HG03196 (cell line): ENCODE measurements at regions not wholly inside any gene's neighbourhood (a gene's known extent, or its start where the extent isn't known, plus 50 kb on each side); places are given as distances from the start of the nearest gene placed in this dataset.

Source experiments
- ATAC-seq: cut with Tn5 transposase; IDR thresholded peaks from one replicate; pipeline ENCODE4 v1.9.1; 2021; ENCODE audit not compliant: unreplicated experiment

DNA sequence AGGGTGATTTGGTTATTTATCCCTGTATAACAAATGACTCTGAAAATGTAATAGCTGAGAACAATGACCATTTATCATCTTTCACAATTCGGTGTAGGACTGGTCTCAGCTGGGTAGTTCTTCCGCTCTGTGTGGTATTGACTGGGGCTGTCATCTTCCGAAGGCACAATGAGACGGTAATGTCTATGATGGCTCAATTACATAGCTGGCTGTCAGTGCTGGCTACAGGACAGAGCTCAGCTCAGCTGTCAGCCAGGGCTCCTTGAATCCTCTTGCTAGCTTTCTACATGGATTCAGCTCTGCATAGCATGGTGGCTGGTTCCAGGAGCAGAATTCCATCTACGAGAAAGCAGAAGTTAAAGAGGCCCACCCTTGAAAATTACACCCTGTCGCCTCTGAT lies 483.8 kb downstream of the TDRD15 start:
- no peak for ATAC-seq

DNA sequence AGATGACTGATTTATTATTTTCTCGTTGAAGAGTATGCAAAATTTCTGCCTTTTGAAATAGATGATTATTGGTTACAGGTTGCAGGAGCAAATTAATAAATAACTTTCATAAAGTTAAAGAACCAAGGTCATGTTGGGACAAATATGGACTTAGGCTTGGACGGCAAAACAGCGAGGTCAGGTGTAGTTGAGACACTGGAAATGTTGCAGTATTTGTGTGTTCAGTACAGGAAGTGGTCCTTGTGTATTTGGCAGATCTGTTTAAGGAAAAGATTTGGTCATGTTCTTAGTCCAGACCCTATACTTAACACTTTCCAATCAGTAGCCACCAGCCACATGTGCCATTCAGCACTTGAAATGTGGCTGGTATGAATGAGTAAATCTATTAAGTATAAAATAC lies 486.5 kb downstream of the TDRD15 start:
- no peak for ATAC-seq

DNA sequence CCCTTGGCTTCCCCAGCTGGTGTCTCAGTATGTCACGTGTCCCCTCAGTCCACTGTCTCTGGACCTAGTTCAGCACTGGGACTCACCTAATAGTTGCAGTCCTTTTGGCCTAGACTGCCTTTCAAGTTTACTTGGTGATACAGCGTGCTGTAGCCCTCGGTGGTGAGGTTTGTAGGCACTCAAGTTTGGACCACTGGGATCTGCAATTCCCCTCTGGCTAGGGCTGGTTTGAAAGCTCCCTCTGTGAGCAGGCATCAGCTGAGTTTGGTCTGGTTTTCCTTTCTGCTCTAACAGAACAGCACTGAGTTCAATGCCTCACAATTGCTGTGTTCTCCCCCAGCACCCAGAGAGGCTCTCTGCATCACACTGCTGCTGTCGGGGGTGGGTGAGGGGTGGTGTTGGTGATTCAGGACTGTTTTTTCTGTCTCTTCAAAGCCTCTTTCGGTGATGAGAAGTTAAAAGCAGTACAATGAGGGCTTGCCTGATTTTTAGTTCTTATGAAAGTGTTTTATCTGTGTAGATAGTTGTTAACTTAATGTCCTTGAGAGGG lies 494.2 kb downstream of the TDRD15 start:
- no peak for ATAC-seq

DNA sequence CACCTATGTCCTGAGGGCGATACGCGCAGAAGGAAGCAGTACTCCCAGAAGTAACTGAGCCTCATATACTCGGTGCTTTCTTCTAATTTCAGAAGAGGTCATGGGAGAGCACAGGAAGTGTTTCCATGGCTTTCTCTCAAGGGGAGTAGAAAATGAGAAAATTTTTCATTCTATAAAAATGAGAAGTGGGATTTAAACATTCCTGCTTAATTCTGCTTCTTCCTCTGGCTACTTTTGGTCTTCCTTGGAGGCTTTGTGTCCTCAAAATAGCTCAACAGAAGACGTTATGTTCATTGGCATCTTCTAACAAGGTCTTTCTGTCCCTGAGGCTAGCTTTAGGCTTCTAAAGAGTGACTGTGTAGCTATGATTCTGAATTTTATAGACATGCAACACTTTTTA lies 497.0 kb downstream of the TDRD15 start:
- ATAC-seq: no peak

DNA sequence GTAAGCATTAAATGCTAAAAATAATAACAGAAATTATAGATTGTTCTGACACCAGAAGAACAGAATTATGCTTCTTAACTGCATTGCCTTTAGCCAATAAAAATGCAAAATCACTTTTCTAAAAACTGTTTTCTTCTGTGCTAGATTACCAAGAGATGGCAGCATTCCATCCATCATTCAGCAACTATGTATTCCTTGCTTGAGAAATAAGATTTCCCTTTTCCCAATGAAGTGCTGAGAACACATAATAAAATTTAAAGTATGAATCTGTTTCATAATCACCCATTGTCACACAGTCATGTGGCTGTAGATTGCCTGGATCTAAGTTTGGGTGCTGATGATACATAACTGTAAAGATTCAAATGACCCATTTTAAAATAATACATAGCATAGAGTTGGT lies 504.2 kb downstream of the TDRD15 start:
- ATAC-seq: no peak

DNA sequence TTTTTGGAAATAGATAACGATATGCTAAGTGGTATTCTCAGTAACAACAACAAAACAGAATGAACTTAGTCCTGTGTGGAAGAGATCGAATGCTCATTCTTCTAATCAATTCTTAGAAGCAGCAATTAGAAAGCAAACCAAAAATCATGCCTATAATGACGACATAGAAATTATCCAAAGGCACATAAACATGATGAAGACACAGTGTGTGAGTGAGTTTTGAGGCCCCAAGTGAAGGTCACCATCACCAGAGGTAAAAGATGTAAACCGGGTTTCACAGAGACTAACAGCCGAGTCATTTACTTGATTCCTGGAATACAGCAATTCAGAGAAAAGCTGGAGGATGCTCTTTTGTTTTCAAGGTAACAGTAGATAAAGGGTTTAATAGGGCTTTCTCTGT lies 509.2 kb downstream of the TDRD15 start:
- no peak for ATAC-seq

DNA sequence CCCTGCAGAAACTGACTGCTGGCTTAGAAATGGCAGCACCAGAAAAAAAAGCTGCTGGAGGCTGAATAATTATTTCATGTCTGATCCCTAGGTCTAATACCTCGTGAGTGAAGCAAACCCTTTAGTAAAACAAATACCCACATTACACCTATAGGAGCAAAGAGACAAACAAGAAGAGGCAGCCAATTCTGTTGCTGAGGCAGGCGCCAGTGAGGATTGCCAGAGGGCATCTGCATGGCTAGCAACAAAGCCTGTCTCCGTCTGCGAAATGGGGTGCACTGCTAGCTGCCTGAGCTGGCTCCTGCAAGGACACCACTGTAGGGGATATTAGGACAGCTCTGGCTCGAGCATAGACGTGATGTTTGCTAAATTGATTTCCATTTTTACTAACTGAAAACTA lies 509.7 kb downstream of the TDRD15 start:
- ATAC-seq: no peak

DNA sequence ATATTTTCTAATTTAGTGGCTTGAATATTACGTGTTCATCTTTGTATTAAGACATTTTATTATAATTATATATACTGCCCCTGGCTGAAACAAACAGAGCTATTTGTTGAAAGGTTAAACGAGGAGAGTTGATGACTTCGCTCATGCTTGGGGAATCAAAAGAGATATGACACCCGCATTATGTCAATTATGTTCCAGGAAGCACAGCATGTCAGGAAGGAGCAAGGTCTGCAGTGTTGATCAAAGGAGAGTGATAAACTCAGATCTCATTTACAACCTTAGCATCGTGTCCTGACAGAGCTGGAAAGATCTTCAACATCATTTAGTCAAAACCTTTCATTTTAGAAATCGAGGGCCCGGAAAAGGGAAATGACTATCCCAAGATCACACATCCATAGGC lies 510.1 kb downstream of the TDRD15 start:
- no peak for ATAC-seq

DNA sequence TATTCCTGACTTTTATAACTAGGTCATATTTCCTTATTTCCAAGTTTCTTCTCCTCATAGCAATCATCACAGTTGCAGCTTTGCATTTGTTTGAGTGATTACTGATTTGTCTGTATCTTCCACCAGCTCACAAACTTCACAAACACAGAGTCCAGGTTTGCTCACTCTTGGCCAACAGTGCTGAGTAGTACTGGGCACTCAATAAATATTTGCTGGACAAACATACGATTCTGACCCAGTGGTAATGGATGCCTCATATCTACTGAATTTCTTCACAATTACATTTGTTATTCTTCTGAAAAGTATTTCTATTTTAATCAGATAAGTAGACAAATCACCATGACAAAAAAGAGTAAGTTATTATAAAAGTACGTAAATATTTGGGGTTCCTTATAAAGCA lies 516.3 kb downstream of the TDRD15 start:
- ATAC-seq: no peak

DNA sequence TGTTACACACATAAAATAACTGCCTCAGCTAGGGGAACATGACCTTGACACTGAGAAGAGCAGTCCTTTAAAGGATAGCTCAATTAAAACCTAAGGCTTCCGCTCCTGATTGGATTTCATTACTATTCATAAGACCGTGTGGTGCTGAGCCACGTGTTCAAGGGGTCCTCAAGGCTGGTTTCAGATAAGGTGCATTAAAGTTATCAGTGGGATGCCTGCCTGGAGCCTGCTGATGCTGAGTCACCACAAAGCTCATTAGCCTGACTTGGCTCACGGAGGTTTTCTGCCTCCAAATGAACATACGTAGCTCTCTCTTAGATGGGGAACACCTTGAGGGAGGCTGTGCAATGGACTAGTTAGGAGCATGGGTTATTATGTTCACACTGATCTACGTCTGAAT lies 518.9 kb downstream of the TDRD15 start:
- no peak for ATAC-seq

DNA sequence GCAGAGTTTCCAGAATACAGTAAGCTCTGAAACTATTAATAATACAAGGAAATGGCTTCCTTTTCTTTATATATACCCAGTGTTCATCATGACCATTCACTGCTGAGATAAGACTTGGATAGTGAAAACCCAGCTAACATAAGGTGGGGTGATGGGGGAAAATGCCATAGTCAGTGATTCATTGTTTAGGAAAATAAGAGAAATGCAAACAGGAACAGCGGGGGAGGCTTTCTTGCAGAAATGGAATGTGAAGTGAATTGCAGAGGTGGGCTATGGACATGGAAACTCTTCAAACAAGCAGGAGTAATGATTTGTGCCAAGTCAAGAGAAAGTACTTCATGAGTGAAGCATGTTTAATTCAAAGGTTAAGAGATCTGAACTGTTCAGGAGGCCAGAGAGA lies 519.4 kb downstream of the TDRD15 start:
- no peak for ATAC-seq

DNA sequence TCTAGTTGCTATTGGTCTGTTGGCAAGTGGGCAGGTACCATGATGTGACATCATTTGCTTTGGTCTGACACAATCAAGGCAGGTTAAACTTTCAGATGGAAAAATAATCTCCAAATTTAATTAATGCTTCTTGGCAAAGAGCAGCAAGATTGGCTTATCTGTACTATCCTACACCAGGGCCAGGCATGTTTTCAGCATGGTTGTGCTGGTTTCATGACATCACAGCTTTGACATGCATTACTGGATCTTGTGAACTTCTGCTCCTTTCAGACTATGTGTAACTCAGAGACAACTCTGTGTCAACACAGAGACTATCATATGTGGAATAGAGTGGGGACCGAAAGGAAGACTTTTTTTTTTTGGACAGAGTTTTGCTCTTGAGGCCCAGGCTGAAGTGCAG lies 520.5 kb downstream of the TDRD15 start:
- no peak for ATAC-seq

DNA sequence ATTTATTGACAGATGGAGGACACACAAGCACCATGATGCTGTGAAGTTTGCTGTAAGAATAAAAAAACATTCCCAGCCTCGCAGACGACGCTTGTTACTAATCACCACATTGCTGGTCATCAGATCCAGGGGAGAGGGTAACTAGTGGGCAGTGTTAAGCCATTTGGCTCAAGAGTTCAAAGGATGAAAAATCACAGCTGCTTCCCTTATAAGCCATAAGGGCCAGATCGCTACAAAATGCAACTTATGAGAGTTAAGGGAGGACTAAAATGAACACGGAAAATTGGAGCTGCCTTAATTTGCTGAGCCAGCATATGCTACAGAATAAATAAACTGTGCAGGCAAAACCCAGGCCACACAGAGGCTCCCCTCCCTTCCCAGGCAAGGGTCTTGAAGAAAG lies 522.6 kb downstream of the TDRD15 start:
- no peak for ATAC-seq

DNA sequence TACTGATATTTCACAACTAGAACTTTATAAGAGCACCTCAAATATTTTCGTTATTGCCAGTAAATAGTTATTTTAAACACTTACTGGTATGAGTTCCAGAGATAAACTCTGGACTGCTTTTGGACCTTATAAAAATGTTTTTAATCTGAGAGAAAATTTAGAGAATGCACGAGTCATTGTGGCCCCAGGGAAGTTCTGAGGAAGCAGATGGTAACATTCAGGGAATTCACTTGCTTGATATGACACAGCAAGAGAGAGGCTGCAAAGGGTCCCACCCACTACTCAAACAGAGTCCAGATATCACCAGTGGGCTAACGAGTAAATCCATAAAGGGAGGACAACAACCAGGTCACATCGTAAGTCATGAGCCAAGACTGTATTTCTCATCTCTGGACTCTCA lies 526.8 kb downstream of the TDRD15 start:
- no peak for ATAC-seq

DNA sequence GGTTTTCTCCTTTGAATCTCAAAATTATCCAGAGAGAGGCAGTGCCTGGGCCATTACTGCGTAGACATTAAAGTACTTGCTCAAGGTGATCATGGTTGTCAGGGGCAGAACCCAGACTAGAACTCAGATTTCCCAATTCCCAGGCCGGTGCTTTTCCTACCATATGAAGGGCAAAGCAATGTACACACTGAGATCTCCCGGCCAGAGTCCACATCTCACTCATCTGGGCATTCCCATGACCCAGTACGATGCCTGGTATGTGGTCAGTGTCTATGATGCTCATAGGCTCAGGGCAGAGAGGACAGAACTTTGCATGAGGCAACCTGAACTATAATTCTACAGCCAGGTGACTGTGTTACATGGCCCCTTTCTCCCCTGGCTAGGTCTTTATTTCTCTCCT lies 531.4 kb downstream of the TDRD15 start:
- ATAC-seq: no peak

DNA sequence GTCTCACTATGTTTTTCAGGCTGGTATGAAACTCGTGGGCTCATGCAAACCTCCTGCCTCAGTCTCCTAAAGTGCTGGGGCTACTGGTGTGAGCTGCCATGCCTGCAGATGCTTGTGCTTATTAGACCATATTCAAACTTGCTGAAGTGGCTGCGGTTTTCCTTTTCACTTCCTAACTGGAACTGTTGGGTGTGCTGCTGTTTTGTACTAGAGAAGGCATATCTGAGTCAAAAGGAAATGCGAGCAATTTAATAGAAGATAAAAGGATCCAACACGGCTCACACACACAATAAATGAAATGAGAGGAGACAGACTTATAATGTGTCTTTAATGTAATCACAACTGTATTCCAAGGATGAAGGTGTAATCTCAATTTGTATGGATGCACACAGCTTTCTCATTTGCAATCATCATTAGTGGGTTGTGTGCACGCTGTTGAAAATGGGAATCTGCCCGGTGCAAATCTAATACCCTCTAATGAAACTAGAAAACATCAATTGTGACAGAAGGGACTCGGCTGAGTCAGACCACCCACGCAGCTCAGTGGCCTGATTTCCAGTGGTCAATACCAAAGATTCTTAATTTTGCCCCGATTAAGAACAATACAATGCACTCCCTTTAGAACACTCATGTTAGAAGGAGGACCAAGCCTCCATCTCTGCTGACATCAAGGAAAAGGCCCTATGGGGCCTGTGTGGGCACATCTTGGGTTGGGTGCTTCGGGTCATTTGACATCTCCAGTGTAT lies 532.7 kb downstream of the TDRD15 start:
- ATAC-seq: no peak

DNA sequence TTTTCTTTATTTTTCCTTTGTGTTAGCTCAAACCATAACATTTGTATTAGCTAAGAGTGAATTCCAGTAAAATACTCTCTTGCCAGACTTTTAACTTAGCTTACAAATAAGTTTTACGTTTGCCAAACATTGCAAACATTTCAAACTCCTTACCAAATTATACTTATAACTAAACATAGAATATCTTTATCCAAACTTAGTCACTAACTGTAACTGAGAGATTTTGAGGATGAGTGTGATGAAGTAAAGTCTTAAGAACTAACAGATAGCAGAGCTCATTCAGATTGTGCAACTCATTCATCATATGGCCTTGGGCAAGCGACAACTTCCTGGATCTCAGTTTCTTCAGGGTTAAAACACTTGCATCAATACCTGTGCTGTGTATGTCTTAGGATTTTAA lies 533.7 kb downstream of the TDRD15 start:
- ATAC-seq: no peak

DNA sequence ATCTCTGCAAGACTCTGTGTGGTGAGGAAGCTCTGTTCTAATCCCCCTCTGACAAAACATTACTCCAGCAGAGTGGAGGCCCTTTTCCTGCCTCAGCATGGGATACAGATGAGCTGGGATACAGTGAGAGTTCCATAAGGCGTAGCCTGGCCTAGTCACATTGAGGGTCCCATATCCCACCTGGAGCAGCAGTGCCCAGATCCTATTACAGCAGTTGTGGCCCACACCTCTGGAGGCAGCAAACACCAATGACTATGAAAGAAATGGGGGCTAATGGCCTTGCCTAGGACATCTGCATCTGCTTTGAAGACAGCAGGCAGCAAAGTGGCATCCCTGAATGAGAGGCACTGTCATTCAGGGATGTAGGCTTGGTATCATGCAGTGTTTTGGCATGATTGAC lies 534.5 kb downstream of the TDRD15 start:
- ATAC-seq: no peak

DNA sequence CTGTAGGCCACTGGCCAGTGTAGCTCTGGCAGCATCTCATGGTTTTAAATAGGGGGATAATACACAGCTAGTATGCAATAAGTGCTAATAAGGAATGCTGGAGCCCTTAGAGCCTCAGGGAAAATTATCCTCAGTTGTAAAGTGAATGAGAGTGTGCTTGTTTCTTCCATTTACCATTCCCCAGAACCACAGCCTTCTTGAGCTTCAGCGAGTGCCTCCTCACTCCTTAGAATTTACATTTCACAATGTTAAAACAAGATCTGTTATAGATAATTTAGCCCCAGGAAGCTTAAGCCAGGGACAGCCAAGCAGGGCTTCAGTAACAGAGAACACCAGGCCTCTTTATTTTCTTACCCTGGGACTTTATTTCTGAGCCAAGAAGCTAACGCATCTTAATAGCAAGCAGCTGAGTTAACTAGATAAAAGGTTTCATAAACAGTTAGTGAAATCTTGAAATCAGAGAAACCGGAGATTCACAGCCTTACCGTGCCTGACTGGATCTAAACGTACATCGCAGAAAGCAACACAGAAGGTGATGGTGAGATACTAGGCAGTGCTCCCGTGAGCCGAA lies 535.2 kb downstream of the TDRD15 start:
- no peak for ATAC-seq

DNA sequence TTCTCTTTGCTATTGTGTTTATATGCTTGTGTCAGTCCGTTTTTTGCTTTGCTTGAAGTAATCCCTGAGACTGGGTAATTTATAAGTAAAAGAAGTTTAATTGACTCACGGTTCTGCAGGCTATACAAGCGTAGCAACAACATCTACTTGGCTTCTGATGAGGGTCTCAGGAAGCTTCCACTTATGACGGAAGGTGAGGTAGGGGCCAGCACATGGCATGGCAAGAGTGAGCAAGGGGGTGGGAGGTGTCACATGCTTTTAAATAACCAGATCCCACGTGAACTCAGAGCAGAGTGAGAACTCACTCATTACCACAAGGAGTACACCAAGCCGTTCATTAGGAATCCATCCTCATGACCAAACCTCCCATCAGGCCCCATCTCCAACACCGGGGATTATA lies 540.3 kb downstream of the TDRD15 start:
- ATAC-seq: no peak

DNA sequence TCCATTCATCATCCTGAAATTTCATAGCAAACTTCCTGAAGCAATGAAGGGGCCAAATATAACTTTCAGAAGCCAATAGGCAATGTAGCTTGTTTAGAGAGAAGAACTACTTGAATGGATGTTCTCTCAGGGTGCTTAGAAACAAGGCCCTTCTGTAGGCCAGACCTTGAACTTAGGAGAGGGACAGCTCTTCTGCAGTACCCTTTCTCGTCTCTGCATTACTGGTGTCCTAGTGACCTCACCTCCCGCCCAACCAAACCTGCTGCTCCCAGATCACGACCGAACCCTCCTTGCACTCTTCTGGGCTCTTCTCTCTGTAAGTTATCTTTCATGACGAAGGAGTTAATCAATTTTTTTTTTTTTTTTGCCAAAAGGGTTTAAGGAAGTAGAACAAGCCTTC lies 543.9 kb downstream of the TDRD15 start:
- no peak for ATAC-seq

DNA sequence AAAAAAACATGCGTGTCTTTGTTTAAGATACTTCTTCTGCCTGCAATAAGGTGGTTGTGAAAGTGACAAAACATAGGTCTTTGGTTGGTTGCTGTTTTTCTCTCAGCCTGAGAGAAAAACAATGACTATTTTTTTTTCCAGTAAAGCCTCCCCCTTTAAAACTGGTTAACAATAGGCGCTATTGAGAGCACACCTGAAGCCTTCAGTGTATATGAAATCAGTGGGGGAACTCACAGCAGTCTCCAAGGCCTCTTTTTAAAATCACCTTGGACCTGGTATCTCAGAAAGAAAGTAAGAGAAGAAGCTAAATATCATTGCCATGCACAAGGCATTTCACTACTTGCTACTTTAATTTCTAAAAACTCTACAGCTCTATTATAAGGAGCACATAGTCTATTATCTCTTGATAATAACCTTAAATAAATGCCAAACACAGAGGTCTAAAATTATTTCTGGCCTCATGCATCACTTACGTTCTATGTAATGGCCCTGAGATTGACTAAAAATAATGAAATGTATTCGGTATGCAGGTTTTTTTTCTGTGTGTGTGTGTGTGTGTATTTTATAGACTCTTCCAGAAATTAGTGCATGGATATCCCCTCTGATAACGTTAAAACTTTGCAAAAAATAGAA lies 544.4 kb downstream of the TDRD15 start:
- no peak for ATAC-seq
